ENCODE measurements at regions not wholly inside any gene's neighbourhood (a gene's known extent, or its start where the extent isn't known, plus 50 kb on each side); places are given as distances from the start of the nearest gene placed in this dataset.

DNA sequence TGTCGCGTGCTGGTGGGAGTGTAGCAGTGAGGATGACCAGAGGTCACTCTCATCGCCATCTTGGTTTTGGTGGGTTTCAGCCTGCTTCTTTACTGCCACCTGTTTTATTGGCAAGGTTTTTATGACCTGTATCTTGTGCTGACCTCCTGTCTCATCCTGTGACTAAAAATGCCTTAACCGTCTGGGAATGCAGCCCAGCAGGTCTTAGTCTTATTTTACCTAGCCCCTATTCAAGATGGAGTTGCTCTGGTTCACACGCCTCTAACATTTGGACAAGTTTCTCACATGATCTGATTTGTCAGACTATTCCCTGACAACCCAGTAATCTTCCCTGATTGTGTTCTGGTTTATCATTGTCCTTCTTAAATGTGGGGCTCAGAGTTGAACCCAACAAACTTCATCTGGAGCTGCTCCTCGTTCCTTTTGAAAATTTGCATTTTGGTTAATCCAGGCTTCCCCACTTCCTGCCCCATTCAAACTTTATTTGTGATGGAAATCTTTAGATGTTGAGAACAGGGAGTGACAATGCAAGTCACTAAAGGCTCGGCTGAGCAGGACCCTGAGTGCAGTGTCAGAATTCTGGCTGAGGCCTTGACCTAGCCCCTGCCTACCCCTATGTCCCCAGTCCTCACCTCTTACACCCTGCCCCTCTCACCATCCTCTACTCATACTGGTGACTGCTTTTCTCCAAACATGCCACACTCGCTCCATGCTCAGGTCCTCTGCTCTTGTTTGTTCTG, 226.8 kb downstream of the STIM2 start:
- TF ChIP-seq CTCF (IDR thresholded peaks at IDR 0.05; ENCODE audit: control extremely low read depth, extremely low read depth, low read depth, missing control alignments): no peak
- ChIA-PET POLR2A (no interaction called here), CTCF (no interaction called here)
- no peak for DNase-seq (ENCODE audit: extremely low spot score)

GRCh38 chr4:27088491-27088890, 227.8 kb downstream of the STIM2 start:
- DNase-seq (ENCODE audit: extremely low spot score): no peak
- ChIA-PET CTCF (no interaction called here), POLR2A (no interaction called here)
- no peak for TF ChIP-seq CTCF (IDR thresholded peaks at IDR 0.05; ENCODE audit: control extremely low read depth, extremely low read depth, low read depth, missing control alignments)

DNA sequence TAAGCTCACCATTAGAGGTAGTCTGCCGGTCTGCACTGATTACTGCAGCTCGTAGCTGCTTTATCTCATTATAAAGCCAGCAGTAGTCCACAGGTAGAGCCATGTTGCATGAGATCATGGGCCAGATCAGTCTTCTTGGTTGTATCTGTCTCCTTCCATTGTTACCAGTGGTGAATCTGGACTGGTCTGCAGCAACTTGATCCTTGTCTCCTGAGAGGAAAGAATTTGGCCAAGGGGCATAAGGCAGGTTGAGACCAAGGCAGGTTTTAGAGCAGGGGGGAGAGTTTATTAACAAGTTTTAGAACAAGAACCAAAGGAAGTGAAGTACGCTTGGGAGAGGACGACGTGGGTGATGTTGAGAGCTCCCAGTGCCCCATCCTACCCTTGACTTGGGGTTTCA, 228.5 kb downstream of the STIM2 start:
- no peak for TF ChIP-seq CTCF (IDR thresholded peaks at IDR 0.05; ENCODE audit: control extremely low read depth, extremely low read depth, low read depth, missing control alignments)
- no peak for DNase-seq (ENCODE audit: extremely low spot score)
- ChIA-PET CTCF (no interaction called here), POLR2A (no interaction called here)

DNA sequence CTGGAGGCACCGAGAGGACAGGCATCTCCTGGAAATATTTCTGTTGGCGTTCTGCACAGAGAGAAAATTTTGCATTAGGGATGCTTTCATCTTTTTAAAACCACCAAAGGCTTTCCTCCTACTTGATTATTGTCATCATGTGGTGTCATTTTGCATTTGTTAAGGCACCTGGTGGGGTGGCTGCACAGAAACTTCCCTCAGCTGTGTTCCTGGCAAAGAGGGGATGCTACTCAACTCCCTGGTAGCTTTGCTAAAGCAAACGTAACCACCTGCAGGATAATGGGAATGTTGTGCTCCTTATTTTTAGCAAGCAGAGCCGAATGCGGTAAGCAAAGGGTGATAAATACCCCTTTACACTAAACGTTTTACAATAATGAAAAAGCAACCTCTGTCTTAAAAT, 229.8 kb downstream of the STIM2 start:
- POLR2A ChIA-PET: no interaction called here
- CTCF ChIA-PET: no interaction called here

DNA sequence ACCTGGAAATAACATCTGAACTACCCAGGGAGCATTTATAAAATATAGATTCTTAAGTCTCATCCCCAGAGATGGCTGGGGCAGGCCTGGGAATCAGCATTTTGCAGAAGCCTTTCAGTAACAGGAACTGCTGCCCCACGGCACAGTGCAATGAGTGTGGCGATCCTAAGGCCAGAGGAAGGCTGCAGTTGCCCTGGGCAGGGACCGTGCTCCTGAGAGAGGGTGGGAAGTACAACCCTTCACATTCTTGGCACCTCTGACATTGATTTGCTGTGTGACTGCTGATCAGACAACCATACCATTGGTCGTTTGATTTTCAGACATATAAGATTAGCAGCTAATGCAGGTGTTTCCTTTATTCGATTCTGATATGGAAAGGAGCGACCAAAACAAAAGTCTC, 233.6 kb downstream of the STIM2 start:
- DNase-seq (ENCODE audit: extremely low spot score): no peak
- no peak for TF ChIP-seq CTCF (IDR thresholded peaks at IDR 0.05; ENCODE audit: control extremely low read depth, extremely low read depth, low read depth, missing control alignments)
- CTCF ChIA-PET: interaction anchor here (1.1 kb wide), 1 partner anchor 12 kb away, joined by 3 read pairs; no protein-coding TSS in a partner anchor
- POLR2A ChIA-PET: no interaction called here

More for the DNA sequence above, 229.8 kb downstream of the STIM2 start:
- no peak for DNase-seq (ENCODE audit: extremely low spot score)
- TF ChIP-seq CTCF (IDR thresholded peaks at IDR 0.05; ENCODE audit: control extremely low read depth, extremely low read depth, low read depth, missing control alignments): no peak

DNA sequence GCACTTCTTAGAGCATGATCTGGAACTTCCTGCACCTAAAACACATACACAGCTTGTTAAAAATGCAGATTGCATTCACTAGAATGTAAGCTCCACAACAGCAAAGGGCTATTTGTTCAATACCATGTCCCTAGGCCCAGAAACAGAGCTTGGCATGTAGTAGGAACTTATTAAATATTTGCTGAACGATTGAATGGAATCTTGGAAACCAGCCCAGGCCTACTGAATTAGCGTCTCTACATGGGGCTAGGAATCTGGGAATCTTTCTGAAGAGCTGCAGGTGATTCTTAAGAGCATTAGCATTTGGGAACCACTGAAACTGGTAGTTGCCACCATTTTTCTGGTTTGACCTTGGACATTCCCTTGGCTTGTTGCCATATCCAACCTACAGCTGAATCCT, 234.1 kb downstream of the STIM2 start:
- no peak for DNase-seq (ENCODE audit: extremely low spot score)
- ChIA-PET POLR2A (no interaction called here), CTCF (interaction anchor here (1.2 kb wide), 1 partner anchor 85 kb away, joined by 3 read pairs; no protein-coding TSS in a partner anchor)
- TF ChIP-seq CTCF (IDR thresholded peaks at IDR 0.05; ENCODE audit: control extremely low read depth, extremely low read depth, low read depth, missing control alignments): no peak
